Activated CD8-positive, alpha-beta T cell treated with anti-CD3 and anti-CD28 coated beads for 36 hours (primary cell): ENCODE measurements at regions not wholly inside any gene's neighbourhood (a gene's known extent, or its start where the extent isn't known, plus 50 kb on each side); places are given as distances from the start of the nearest gene placed in this dataset.

Experiments used
- ATAC-seq: fragments of 200-7000 bp; cut with Tn5 transposase; one replicate; pipeline ENCODE4 v1.10.0; 2021; ENCODE audit warnings: mild to moderate bottlenecking, moderate library complexity
- CTCF ChIA-PET: fragments of 350-600 bp; sonication (Branson Sonifier 250); formaldehyde crosslinking; loops from one replicate; lab custom pipeline; 2021; ENCODE audit warnings: antibody characterized with exemption; lab: Charles Lee
- POLR2A ChIA-PET: fragments of 350-600 bp; sonication (Branson Sonifier 250); formaldehyde crosslinking; loops from one replicate; lab custom pipeline; 2021; ENCODE audit warnings: antibody characterized with exemption; lab: Charles Lee
- DNase-seq: peaks from one replicate; pipeline ENCODE4 v3.0.0-alpha.2; 2020
- H3K27ac Mint-ChIP-seq: one replicate; pipeline ENCODE4 v1.8.0; 2021; ENCODE audit warnings: mild to moderate bottlenecking, mixed read lengths
- H3K27me3 Mint-ChIP-seq: one replicate; pipeline ENCODE4 v1.8.0; 2021; ENCODE audit warnings: mixed read lengths
- H3K36me3 Mint-ChIP-seq: one replicate; pipeline ENCODE4 v1.8.0; 2021; ENCODE audit warnings: low read depth, mixed read lengths
- H3K4me1 Mint-ChIP-seq: one replicate; pipeline ENCODE4 v1.8.0; 2021; ENCODE audit warnings: low read depth, mixed read lengths
- H3K4me3 Mint-ChIP-seq: one replicate; pipeline ENCODE4 v1.8.0; 2021; ENCODE audit warnings: mild to moderate bottlenecking, moderate library complexity, mixed read lengths
- H3K9me3 Mint-ChIP-seq: one replicate; pipeline ENCODE4 v1.8.0; 2021; ENCODE audit warnings: mixed read lengths
- intact Hi-C: fragments of 100-400 bp; cut with micrococcal nuclease; formaldehyde crosslinking; loops from one replicate; pipeline ENCODE4 v1.10.0; 2022
- TF ChIP-seq, protein P1 (sequence below): fragments of 200-600 bp; IDR thresholded peaks from one replicate; pipeline ENCODE4 v1.8.0; 2022; ENCODE audit warnings: antibody characterized with exemption, mild to moderate bottlenecking

GRCh38 chr1:215330426-215330825, 236.7 kb upstream of the KCTD3 start:
- H3K27ac Mint-ChIP-seq = no peak overlapping the region
- H3K9me3 Mint-ChIP-seq = peaks cover 1% of the 10 kb centered on the region
- ChIA-PET CTCF (interaction anchor here (0.5 kb wide), 1 partner anchor 274 kb away, joined by 3 read pairs; no protein-coding TSS in a partner anchor), POLR2A (interaction anchor here (0.5 kb wide), 1 partner anchor 25 kb away, joined by 3 read pairs; no protein-coding TSS in a partner anchor)
- no peak overlapping the region for H3K4me3 Mint-ChIP-seq
- H3K27me3 Mint-ChIP-seq = no peaks in the 10 kb centered on the region
- no peaks in the 10 kb centered on the region for H3K4me1 Mint-ChIP-seq
- DNase-seq (no peak), ATAC-seq (no peak)
- no peaks in the 10 kb centered on the region for H3K36me3 Mint-ChIP-seq
- TF ChIP-seq, protein P1, sequence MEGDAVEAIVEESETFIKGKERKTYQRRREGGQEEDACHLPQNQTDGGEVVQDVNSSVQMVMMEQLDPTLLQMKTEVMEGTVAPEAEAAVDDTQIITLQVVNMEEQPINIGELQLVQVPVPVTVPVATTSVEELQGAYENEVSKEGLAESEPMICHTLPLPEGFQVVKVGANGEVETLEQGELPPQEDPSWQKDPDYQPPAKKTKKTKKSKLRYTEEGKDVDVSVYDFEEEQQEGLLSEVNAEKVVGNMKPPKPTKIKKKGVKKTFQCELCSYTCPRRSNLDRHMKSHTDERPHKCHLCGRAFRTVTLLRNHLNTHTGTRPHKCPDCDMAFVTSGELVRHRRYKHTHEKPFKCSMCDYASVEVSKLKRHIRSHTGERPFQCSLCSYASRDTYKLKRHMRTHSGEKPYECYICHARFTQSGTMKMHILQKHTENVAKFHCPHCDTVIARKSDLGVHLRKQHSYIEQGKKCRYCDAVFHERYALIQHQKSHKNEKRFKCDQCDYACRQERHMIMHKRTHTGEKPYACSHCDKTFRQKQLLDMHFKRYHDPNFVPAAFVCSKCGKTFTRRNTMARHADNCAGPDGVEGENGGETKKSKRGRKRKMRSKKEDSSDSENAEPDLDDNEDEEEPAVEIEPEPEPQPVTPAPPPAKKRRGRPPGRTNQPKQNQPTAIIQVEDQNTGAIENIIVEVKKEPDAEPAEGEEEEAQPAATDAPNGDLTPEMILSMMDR = no peak
- intact Hi-C loops = no loop called here

DNA sequence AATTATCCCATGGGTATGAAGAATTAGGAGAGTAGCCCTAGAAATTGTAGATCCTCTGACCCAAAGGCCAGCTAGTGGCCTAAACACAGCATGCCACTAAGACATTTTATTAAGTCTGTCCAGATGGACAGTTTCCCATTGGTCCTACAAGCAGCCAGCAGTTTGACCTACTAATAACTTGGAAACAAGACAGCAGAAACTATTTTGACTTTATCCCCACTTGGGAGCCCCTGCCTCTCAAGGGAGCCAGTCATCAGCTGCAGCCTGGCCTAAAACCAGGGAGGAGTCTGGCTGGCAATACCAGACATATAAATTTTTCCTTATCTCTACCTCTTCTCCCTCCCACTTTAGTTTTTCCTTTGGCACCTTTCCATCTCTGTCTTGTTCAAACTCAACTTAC, 222.6 kb upstream of the KCTD3 start:
- TF ChIP-seq, protein P1 = no peak
- Mint-ChIP-seq H3K36me3 (no peaks in the 10 kb centered on the region), H3K9me3 (no peaks in the 10 kb centered on the region)

DNA sequence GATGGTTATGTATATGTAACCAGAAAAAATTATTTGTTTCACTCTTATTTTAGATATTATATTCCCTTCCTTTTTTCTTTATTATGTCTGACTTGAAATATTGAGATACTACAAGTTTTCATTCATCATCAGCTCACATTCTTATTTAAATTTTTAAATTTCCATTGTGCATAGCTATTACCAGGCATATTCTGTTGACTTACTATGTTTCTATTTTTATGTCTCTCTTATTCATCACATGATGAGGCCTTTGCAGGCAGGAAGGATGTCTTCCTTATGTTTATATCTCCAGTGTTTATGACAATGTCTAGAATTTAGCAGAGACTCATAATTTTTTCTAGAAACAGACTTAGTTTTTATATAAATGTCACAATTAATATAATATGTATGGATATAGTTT, 221.9 kb upstream of the KCTD3 start:
- ChIA-PET POLR2A (no interaction called here), CTCF (no interaction called here)
- Mint-ChIP-seq H3K9me3 (no peaks in the 10 kb centered on the region), H3K4me3 (no peak overlapping the region), H3K36me3 (no peaks in the 10 kb centered on the region), H3K27ac (no peak overlapping the region), H3K4me1 (no peaks in the 10 kb centered on the region), H3K27me3 (no peaks in the 10 kb centered on the region)
- DNase-seq = no peak
- intact Hi-C loops = no loop called here
- TF ChIP-seq, protein P1 = no peak
- ATAC-seq = no peak

More for the DNA sequence above, 222.6 kb upstream of the KCTD3 start:
- Mint-ChIP-seq H3K27ac (no peak overlapping the region), H3K4me1 (no peaks in the 10 kb centered on the region), H3K4me3 (no peak overlapping the region), H3K27me3 (no peaks in the 10 kb centered on the region)
- ChIA-PET CTCF (no interaction called here), POLR2A (no interaction called here)
- ATAC-seq = no peak
- intact Hi-C loops = no loop called here
- DNase-seq = no peak

DNA sequence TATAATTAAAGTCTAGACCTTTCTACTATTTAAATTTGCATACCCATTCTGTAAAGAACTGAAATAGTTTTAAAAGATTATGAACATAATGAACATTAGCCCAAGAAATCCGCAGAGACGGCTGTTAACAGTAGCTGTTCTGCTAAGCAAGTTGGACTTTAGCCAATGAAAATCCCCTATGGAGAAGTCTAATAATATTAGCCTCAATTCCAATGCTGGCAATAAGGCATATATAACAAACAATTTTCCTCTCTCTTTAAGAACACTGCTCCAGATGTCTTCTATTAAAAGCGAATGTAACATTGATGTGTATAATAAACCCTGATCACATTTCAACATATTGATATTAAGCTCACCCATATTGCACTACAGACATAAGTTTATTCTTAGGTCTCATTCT, 221.3 kb upstream of the KCTD3 start:
- H3K4me3 Mint-ChIP-seq = no peak overlapping the region
- intact Hi-C loops = no loop called here
- H3K27ac Mint-ChIP-seq = no peak overlapping the region
- H3K4me1 Mint-ChIP-seq = no peaks in the 10 kb centered on the region
- DNase-seq (no peak), ATAC-seq (no peak)
- H3K27me3 Mint-ChIP-seq = no peaks in the 10 kb centered on the region
- H3K36me3 Mint-ChIP-seq = no peaks in the 10 kb centered on the region
- H3K9me3 Mint-ChIP-seq = no peaks in the 10 kb centered on the region
- TF ChIP-seq, protein P1 = no peak
- ChIA-PET CTCF (no interaction called here), POLR2A (no interaction called here)

DNA sequence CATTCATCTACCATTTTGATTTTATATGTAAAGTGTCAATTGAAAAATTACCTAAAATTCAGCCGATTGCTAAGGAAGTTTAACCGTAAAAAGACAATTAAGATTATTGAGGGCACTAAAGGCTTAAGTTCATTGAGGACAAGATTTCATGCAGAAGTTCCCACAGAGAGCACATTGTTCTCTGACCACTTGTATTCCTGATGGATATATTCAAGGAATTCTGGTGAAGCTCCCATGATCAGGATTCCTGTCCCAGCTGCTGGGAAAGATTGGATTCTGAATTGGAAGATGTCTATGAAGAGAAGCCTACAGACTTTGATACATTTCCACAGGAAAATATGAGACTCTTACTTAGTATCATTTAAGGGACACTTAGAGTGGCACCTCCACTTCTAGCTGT, 209.2 kb upstream of the KCTD3 start:
- Mint-ChIP-seq H3K4me1 (no peaks in the 10 kb centered on the region), H3K4me3 (no peak overlapping the region), H3K27ac (no peak overlapping the region), H3K36me3 (no peaks in the 10 kb centered on the region), H3K9me3 (peaks cover 3% of the 10 kb centered on the region), H3K27me3 (no peaks in the 10 kb centered on the region)
- ATAC-seq = no peak
- TF ChIP-seq, protein P1 = no peak
- no peak for DNase-seq
- ChIA-PET POLR2A (no interaction called here), CTCF (no interaction called here)
- intact Hi-C loops = no loop called here
